Loucy (cell line): ENCODE measurements at regions not wholly inside any gene's neighbourhood (a gene's known extent, or its start where the extent isn't known, plus 50 kb on each side); places are given as distances from the start of the nearest gene placed in this dataset.

Experiments
- H2AFZ ChIP-seq: fragments of 200-600 bp; sonication (generic); 2 replicates; pipeline ENCODE4 v1.6.0; 2016; ENCODE audit warnings: antibody characterized with exemption, mild to moderate bottlenecking, low read length, moderate library complexity
- H3F3A ChIP-seq: fragments of 200-600 bp; 2 replicates; pipeline ENCODE4 v1.6.0; 2016; ENCODE audit warnings: antibody characterized with exemption, low read depth, mild to moderate bottlenecking
- H3K27me3 ChIP-seq: fragments of 200-600 bp; sonication (generic); 2 replicates; pipeline ENCODE4 v1.6.1; 2014; ENCODE audit warnings: low read length, mild to moderate bottlenecking; ENCODE audit not compliant: insufficient read depth, poor library complexity, severe bottlenecking
- H3K36me3 ChIP-seq: fragments of 200-600 bp; sonication (generic); 2 replicates; pipeline ENCODE4 v1.6.1; 2016; ENCODE audit warnings: low read length; ENCODE audit not compliant: insufficient read depth
- H3K4me1 ChIP-seq: fragments of 200-600 bp; sonication (generic); 2 replicates; pipeline ENCODE4 v1.5.1; 2014; ENCODE audit warnings: low read length, mild to moderate bottlenecking; ENCODE audit not compliant: insufficient read depth, poor library complexity, severe bottlenecking
- H3K4me2 ChIP-seq: fragments of 200-600 bp; sonication (generic); 2 replicates; pipeline ENCODE4 v1.6.0; 2014; ENCODE audit warnings: antibody characterized with exemption, low read length, low read depth, mild to moderate bottlenecking; ENCODE audit not compliant: poor library complexity, severe bottlenecking
- H3K4me3 ChIP-seq: fragments of 200-600 bp; sonication (generic); 2 replicates; pipeline ENCODE4 v1.5.1; 2014; ENCODE audit warnings: low read length, mild to moderate bottlenecking, mixed read lengths; ENCODE audit not compliant: poor library complexity, severe bottlenecking
- H3K79me2 ChIP-seq: fragments of 200-600 bp; sonication (generic); 2 replicates; pipeline ENCODE4 v1.6.1; 2014; ENCODE audit warnings: low read length; ENCODE audit not compliant: insufficient read depth
- H3K9ac ChIP-seq: fragments of 200-600 bp; sonication (generic); 2 replicates; pipeline ENCODE4 v1.6.0; 2014; ENCODE audit warnings: mild to moderate bottlenecking, low read depth, low read length, moderate library complexity; ENCODE audit not compliant: poor library complexity, severe bottlenecking
- H3K9me2 ChIP-seq: fragments of 200-600 bp; sonication (generic); replicated peaks from 2 replicates; pipeline ENCODE4 v1.6.1; 2016; ENCODE audit warnings: low read depth, low read length, mixed read lengths
- H3K9me3 ChIP-seq: fragments of 200-600 bp; sonication (generic); 2 replicates; pipeline ENCODE4 v1.6.1; 2014; ENCODE audit warnings: mild to moderate bottlenecking, antibody characterized with exemption, low read length, low read depth; ENCODE audit not compliant: insufficient read depth
- H4K20me1 ChIP-seq: fragments of 200-600 bp; sonication (generic); 2 replicates; pipeline ENCODE4 v1.6.0; 2014; ENCODE audit warnings: antibody characterized with exemption, low read length, mild to moderate bottlenecking; ENCODE audit not compliant: insufficient read depth, poor library complexity, severe bottlenecking
- CTCF ChIP-seq: fragments of 200-600 bp; sonication (generic); conservative IDR thresholded peaks from 2 replicates; pipeline ENCODE4 v1.5.1; 2014; ENCODE audit warnings: mild to moderate bottlenecking, antibody characterized with exemption, low read length
- EZH2phosphoT487 ChIP-seq: fragments of 200-600 bp; IDR thresholded peaks from 2 replicates; pipeline ENCODE4 v1.6.1; 2018; ENCODE audit warnings: antibody characterized with exemption, mild to moderate bottlenecking, moderate library complexity, borderline replicate concordance

GRCh38 chr14:41505491-41505890, 101.2 kb upstream of the LRFN5 start:
- Histone ChIP-seq H3K27me3 (no peaks in the 10 kb centered on the region), H3K9ac (no peak overlapping the region), H4K20me1 (no peaks in the 10 kb centered on the region), H3K79me2 (no peaks in the 10 kb centered on the region), H3K9me3 (no peaks in the 10 kb centered on the region), H3K4me1 (no peaks in the 10 kb centered on the region), H3K36me3 (no peaks in the 10 kb centered on the region), H3K4me2 (no peak overlapping the region), H3K9me2 (no peaks in the 10 kb centered on the region), H3K4me3 (no peak overlapping the region), H2AFZ (no peak overlapping the region), H3F3A (no peaks in the 10 kb centered on the region)
- TF ChIP-seq CTCF: no peak
- no peak for TF ChIP-seq EZH2phosphoT487

GRCh38 chr14:41498959-41499358, 107.7 kb upstream of the LRFN5 start:
- Histone ChIP-seq H3K36me3 (no peaks in the 10 kb centered on the region), H3K9ac (no peak overlapping the region), H3K9me2 (no peaks in the 10 kb centered on the region), H3K4me1 (no peaks in the 10 kb centered on the region), H3K4me3 (no peak overlapping the region), H3K4me2 (no peak overlapping the region), H3F3A (no peaks in the 10 kb centered on the region), H3K79me2 (no peaks in the 10 kb centered on the region), H4K20me1 (no peaks in the 10 kb centered on the region), H2AFZ (no peak overlapping the region), H3K27me3 (no peaks in the 10 kb centered on the region), H3K9me3 (no peaks in the 10 kb centered on the region)
- TF ChIP-seq EZH2phosphoT487 (no peak), CTCF (no peak)

GRCh38 chr14:41490323-41490722, 116.4 kb upstream of the LRFN5 start:
- Histone ChIP-seq H3K9me2 (no peaks in the 10 kb centered on the region), H3K4me2 (no peak overlapping the region), H3K36me3 (no peaks in the 10 kb centered on the region), H3K9ac (no peak overlapping the region), H4K20me1 (no peaks in the 10 kb centered on the region), H3K9me3 (no peaks in the 10 kb centered on the region), H3K4me3 (no peak overlapping the region), H3F3A (no peaks in the 10 kb centered on the region), H3K79me2 (no peaks in the 10 kb centered on the region), H2AFZ (no peak overlapping the region), H3K4me1 (no peaks in the 10 kb centered on the region), H3K27me3 (no peaks in the 10 kb centered on the region)
- no peak for TF ChIP-seq EZH2phosphoT487
- no peak for TF ChIP-seq CTCF
